GM12875 (cell line): ENCODE measurements at regions not wholly inside any gene's neighbourhood (a gene's known extent, or its start where the extent isn't known, plus 50 kb on each side); places are given as distances from the start of the nearest gene placed in this dataset.

Source experiments
- H3K4me3 ChIP-seq: one replicate; pipeline ENCODE4 v1.5.1; 2011; ENCODE audit warnings: low read depth, low read length, control low read depth
- CTCF ChIP-seq: IDR thresholded peaks from 2 replicates; pipeline ENCODE4 v1.5.1; 2011; ENCODE audit warnings: low read depth, mild to moderate bottlenecking, control low read depth, inconsistent platforms, low read length, moderate library complexity, borderline replicate concordance; ENCODE audit not compliant: insufficient read depth

GRCh38 chr2:151051574-151052220 lies 210.0 kb downstream of the RBM43 start:
- H3K4me3 ChIP-seq = no peak overlapping the region
- peak; percentile 76 for TF ChIP-seq CTCF

- TF ChIP-seq CTCF = no peak
Measured at GRCh38 chr2:151049746-151050145, 211.9 kb downstream of the RBM43 start.

DNA sequence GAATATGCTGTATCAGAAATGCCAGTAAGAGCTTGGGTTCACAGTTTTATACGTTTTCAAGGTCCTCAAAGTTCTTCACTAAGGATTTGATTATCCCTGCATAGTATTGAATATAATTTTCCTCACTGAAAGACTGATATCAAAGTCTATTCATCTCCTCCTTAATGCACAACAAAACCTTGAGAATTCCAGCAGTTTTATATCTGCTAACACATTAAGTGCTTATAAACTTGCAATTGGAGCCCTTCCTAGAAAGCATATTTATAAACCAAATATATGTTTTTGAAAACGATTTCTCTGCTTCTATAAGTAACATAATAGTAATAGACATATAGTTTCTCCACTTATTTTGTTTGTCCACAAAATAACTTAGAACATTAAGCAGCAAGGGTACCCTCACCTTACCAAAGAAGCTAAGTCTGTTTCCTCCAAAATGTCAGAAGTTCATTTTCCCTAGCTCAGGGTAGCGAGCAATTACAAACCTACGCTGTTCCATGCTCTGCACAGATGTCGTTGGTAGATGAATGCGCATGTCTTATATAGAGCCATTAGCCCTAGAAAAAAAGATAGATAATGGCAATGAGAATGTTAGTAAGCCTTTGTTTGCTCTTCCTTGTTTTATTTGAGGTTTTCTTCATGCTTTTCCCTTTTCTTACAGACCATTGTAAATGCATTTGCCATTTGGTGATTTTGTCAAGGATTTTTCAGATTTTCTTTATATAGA lies 213.2 kb downstream of the RBM43 start:
- TF ChIP-seq CTCF = no peak
- H3K4me3 ChIP-seq = no peak overlapping the region

More at GRCh38 chr2:151049746-151050145, 211.9 kb downstream of the RBM43 start:
- H3K4me3 ChIP-seq = no peak overlapping the region

GRCh38 chr2:151043484-151043883 lies 218.2 kb downstream of the RBM43 start:
- H3K4me3 ChIP-seq = no peak overlapping the region
- no peak for TF ChIP-seq CTCF

DNA sequence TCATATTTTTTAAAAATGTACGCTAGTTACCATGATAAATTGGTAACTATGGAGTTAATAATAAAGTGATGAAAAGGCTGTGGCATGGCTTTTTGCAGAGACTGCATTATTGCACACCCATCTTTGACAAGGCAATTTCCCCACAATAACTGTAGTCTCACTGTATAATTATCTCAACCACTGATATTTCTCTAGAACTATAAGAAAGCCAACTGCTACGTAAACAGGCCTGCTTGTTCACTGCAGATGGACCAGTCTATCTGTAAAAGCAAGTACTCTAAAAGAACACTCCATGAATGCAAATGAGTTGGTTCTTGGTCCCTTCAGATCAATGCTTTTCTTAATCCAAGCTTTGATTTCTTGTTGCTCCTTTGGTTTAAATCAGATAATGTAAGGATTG lies 218.7 kb downstream of the RBM43 start:
- H3K4me3 ChIP-seq = no peak overlapping the region
- no peak for TF ChIP-seq CTCF

- H3K4me3 ChIP-seq = no peak overlapping the region
- no peak for TF ChIP-seq CTCF
Measured at GRCh38 chr2:151040039-151040438, 221.6 kb downstream of the RBM43 start.

- no peak for TF ChIP-seq CTCF
- no peak overlapping the region for H3K4me3 ChIP-seq
Measured at GRCh38 chr2:151038516-151038915, 223.1 kb downstream of the RBM43 start.
